ENCODE measurements at regions not wholly inside any gene's neighbourhood (a gene's known extent, or its start where the extent isn't known, plus 50 kb on each side); places are given as distances from the start of the nearest gene placed in this dataset.
A peak's percentile ranks its signal among the peaks of the same experiment; 100 is the strongest.
"Not testable (repeated sequence)": the region's sequence is repeated elsewhere in the genome, so short reads cannot be mapped to it uniquely, and the experiment has no call there.

- no peak for DNase-seq (ENCODE audit: extremely low read depth in 1 of 2, low read depth in 1 of 2)
These were observed 124.5 kb upstream of the CIBAR2 start for GRCh38 chr16:85236818-85237150.

GRCh38 chr16:85237817-85238216 is 125.5 kb upstream of the CIBAR2 start:
- DNase-seq (ENCODE audit: extremely low read depth in 1 of 2, low read depth in 1 of 2): no peak

- DNase-seq (ENCODE audit: extremely low read depth in 1 of 2, low read depth in 1 of 2): no peak
These were observed 126.0 kb upstream of the CIBAR2 start for GRCh38 chr16:85238233-85238647.

GRCh38 chr16:85239239-85239638 is 127.0 kb upstream of the CIBAR2 start:
- DNase-seq (ENCODE audit: extremely low read depth in 1 of 2, low read depth in 1 of 2): no peak

GRCh38 chr16:85239871-85240270 is 127.6 kb upstream of the CIBAR2 start:
- DNase-seq (ENCODE audit: extremely low read depth in 1 of 2, low read depth in 1 of 2): no peak

GRCh38 chr16:85240982-85241924 is 129.0 kb upstream of the CIBAR2 start:
- DNase-seq (ENCODE audit: extremely low read depth in 1 of 2, low read depth in 1 of 2): no peak

- DNase-seq (ENCODE audit: extremely low read depth in 1 of 2, low read depth in 1 of 2): no peak
These were observed 129.9 kb upstream of the CIBAR2 start for GRCh38 chr16:85242140-85242539.

GRCh38 chr16:85243308-85243707 is 131.0 kb upstream of the CIBAR2 start:
- no peak for DNase-seq (ENCODE audit: extremely low read depth in 1 of 2, low read depth in 1 of 2)

- not testable (repeated sequence) for DNase-seq (ENCODE audit: extremely low read depth in 1 of 2, low read depth in 1 of 2)
These were observed 132.2 kb upstream of the CIBAR2 start for GRCh38 chr16:85244452-85244851.

GRCh38 chr16:85245307-85246172 is 133.3 kb upstream of the CIBAR2 start:
- DNase-seq (ENCODE audit: extremely low read depth in 1 of 2, low read depth in 1 of 2): peak in 1 of 2 donors; percentile 14

GRCh38 chr16:85246473-85246872 is 134.2 kb upstream of the CIBAR2 start:
- DNase-seq (ENCODE audit: extremely low read depth in 1 of 2, low read depth in 1 of 2): no peak

GRCh38 chr16:85246973-85247372 is 134.7 kb upstream of the CIBAR2 start:
- DNase-seq (ENCODE audit: extremely low read depth in 1 of 2, low read depth in 1 of 2): no peak

GRCh38 chr16:85248342-85248741 is 136.1 kb upstream of the CIBAR2 start:
- no peak for DNase-seq (ENCODE audit: extremely low read depth in 1 of 2, low read depth in 1 of 2)

GRCh38 chr16:85248857-85249256 is 136.6 kb upstream of the CIBAR2 start:
- DNase-seq (ENCODE audit: extremely low read depth in 1 of 2, low read depth in 1 of 2): no peak

- no peak for DNase-seq (ENCODE audit: extremely low read depth in 1 of 2, low read depth in 1 of 2)
These were observed 137.3 kb upstream of the CIBAR2 start for GRCh38 chr16:85249418-85250146.

GRCh38 chr16:85250147-85250463 is 137.8 kb upstream of the CIBAR2 start:
- no peak for DNase-seq (ENCODE audit: extremely low read depth in 1 of 2, low read depth in 1 of 2)

- DNase-seq (ENCODE audit: extremely low read depth in 1 of 2, low read depth in 1 of 2): no peak
These were observed 138.4 kb upstream of the CIBAR2 start for GRCh38 chr16:85250609-85251223.

- DNase-seq (ENCODE audit: extremely low read depth in 1 of 2, low read depth in 1 of 2): no peak
These were observed 139.0 kb upstream of the CIBAR2 start for GRCh38 chr16:85251225-85251760.

- no peak for DNase-seq (ENCODE audit: extremely low read depth in 1 of 2, low read depth in 1 of 2)
These were observed 139.7 kb upstream of the CIBAR2 start for GRCh38 chr16:85252014-85252413.

- peak in 1 of 2 donors; percentile 4 for DNase-seq (ENCODE audit: extremely low read depth in 1 of 2, low read depth in 1 of 2)
These were observed 140.2 kb upstream of the CIBAR2 start for GRCh38 chr16:85252461-85252860.
